Nephron progenitor cell (in vitro differentiated cells): ENCODE measurements at regions not wholly inside any gene's neighbourhood (a gene's known extent, or its start where the extent isn't known, plus 50 kb on each side); places are given as distances from the start of the nearest gene placed in this dataset.
"Not testable (repeated sequence)": the region's sequence is repeated elsewhere in the genome, so short reads cannot be mapped to it uniquely, and the experiment has no call there.

Experiments used
- DNase-seq: peaks from one replicate; pipeline ENCODE4 v3.0.0; 2021
- H3K27ac Mint-ChIP-seq: 2 replicates; pipeline ENCODE4 v1.8.0; 2021; ENCODE audit warnings: mild to moderate bottlenecking, moderate library complexity, mixed read lengths
- H3K27me3 Mint-ChIP-seq: 2 replicates; pipeline ENCODE4 v1.8.0; 2021; ENCODE audit warnings: mild to moderate bottlenecking, low read depth, mixed read lengths; ENCODE audit not compliant: poor library complexity
- H3K36me3 Mint-ChIP-seq: 2 replicates; pipeline ENCODE4 v1.8.0; 2021; ENCODE audit warnings: low read depth, mixed read lengths
- H3K4me1 Mint-ChIP-seq: 2 replicates; pipeline ENCODE4 v1.8.0; 2021; ENCODE audit warnings: mixed read lengths
- H3K4me3 Mint-ChIP-seq: 2 replicates; pipeline ENCODE4 v1.8.0; 2021; ENCODE audit warnings: mild to moderate bottlenecking, moderate library complexity, mixed read lengths
- H3K9me3 Mint-ChIP-seq: 2 replicates; pipeline ENCODE4 v1.8.0; 2021; ENCODE audit warnings: mild to moderate bottlenecking, moderate library complexity, mixed read lengths
- CTCF ChIP-seq: fragments of 200-600 bp; sonication (generic); IDR thresholded peaks from 2 replicates; pipeline ENCODE4 v1.5.0; 2021; ENCODE audit warnings: antibody characterized with exemption

- TF ChIP-seq CTCF: no peak
- Mint-ChIP-seq H3K27ac (no peak overlapping the region), H3K9me3 (peaks cover 5% of the 10 kb centered on the region), H3K4me1 (peaks cover 5% of the 10 kb centered on the region), H3K36me3 (no peaks in the 10 kb centered on the region), H3K27me3 (peaks cover 12% of the 10 kb centered on the region), H3K4me3 (no peak overlapping the region)
- no peak for DNase-seq
These were observed 1184.1 kb downstream of the TYW1 start for GRCh38 chr7:68180761-68181160.

- Mint-ChIP-seq H3K27ac (no peak overlapping the region), H3K36me3 (no peaks in the 10 kb centered on the region)
- no peak for DNase-seq
These were observed 1186.5 kb downstream of the TYW1 start for GRCh38 chr7:68183176-68183575.

GRCh38 chr7:68185631-68186456 lies 1189.2 kb downstream of the TYW1 start:
- DNase-seq: no peak
- peaks cover 5% of the 10 kb centered on the region for H3K9me3 Mint-ChIP-seq
- H3K27me3 Mint-ChIP-seq: peaks cover 6% of the 10 kb centered on the region
- no peaks in the 10 kb centered on the region for H3K4me1 Mint-ChIP-seq
- H3K4me3 Mint-ChIP-seq: no peak overlapping the region
- no peak for TF ChIP-seq CTCF
- no peaks in the 10 kb centered on the region for H3K36me3 Mint-ChIP-seq
- peak overlapping the region; percentile 64 for H3K27ac Mint-ChIP-seq

More at GRCh38 chr7:68183176-68183575, 1186.5 kb downstream of the TYW1 start:
- peaks cover 5% of the 10 kb centered on the region for H3K9me3 Mint-ChIP-seq
- no peak for TF ChIP-seq CTCF
- H3K4me1 Mint-ChIP-seq: no peaks in the 10 kb centered on the region
- peaks cover 16% of the 10 kb centered on the region for H3K27me3 Mint-ChIP-seq
- H3K4me3 Mint-ChIP-seq: no peak overlapping the region

- TF ChIP-seq CTCF: no peak
- H3K27me3 Mint-ChIP-seq: peaks cover 10% of the 10 kb centered on the region
These were observed 1190.9 kb downstream of the TYW1 start for GRCh38 chr7:68187532-68187931.

GRCh38 chr7:68192941-68193340 lies 1196.3 kb downstream of the TYW1 start:
- Mint-ChIP-seq H3K27me3 (peaks cover 16% of the 10 kb centered on the region), H3K27ac (no peak overlapping the region)

More at GRCh38 chr7:68187532-68187931, 1190.9 kb downstream of the TYW1 start:
- no peaks in the 10 kb centered on the region for H3K36me3 Mint-ChIP-seq
- no peak overlapping the region for H3K4me3 Mint-ChIP-seq
- DNase-seq: no peak
- peaks cover 5% of the 10 kb centered on the region for H3K9me3 Mint-ChIP-seq
- H3K4me1 Mint-ChIP-seq: no peaks in the 10 kb centered on the region
- peak overlapping the region; percentile 26 for H3K27ac Mint-ChIP-seq

GRCh38 chr7:68195642-68196041 lies 1199.0 kb downstream of the TYW1 start:
- not testable (repeated sequence) for DNase-seq, H3K36me3 Mint-ChIP-seq, H3K4me1 Mint-ChIP-seq, H3K9me3 Mint-ChIP-seq, H3K27ac Mint-ChIP-seq, H3K4me3 Mint-ChIP-seq
- peaks cover 13% of the 10 kb centered on the region for H3K27me3 Mint-ChIP-seq

More at GRCh38 chr7:68192941-68193340, 1196.3 kb downstream of the TYW1 start:
- TF ChIP-seq CTCF: no peak
- Mint-ChIP-seq H3K9me3 (peaks cover 5% of the 10 kb centered on the region), H3K4me1 (no peaks in the 10 kb centered on the region), H3K36me3 (no peaks in the 10 kb centered on the region), H3K4me3 (no peak overlapping the region)
- DNase-seq: no peak
